ENCODE measurements at regions not wholly inside any gene's neighbourhood (a gene's known extent, or its start where the extent isn't known, plus 50 kb on each side); places are given as distances from the start of the nearest gene placed in this dataset.
A peak's percentile ranks its signal among the peaks of the same experiment; 100 is the strongest.

- no peak for FAIRE-seq
- DNase-seq (ENCODE audit: low spot score), result no peak
These were observed 178.3 kb upstream of the ZIC3 start for GRCh38 chrX:137387646-137388045.

GRCh38 chrX:137366018-137366633 is 199.8 kb upstream of the ZIC3 start:
- DNase-seq (ENCODE audit: low spot score), result no peak
- no peak for FAIRE-seq

- no peak for FAIRE-seq
- DNase-seq (ENCODE audit: low spot score), result no peak
These were observed 202.4 kb upstream of the ZIC3 start for GRCh38 chrX:137363559-137363958.

DNA sequence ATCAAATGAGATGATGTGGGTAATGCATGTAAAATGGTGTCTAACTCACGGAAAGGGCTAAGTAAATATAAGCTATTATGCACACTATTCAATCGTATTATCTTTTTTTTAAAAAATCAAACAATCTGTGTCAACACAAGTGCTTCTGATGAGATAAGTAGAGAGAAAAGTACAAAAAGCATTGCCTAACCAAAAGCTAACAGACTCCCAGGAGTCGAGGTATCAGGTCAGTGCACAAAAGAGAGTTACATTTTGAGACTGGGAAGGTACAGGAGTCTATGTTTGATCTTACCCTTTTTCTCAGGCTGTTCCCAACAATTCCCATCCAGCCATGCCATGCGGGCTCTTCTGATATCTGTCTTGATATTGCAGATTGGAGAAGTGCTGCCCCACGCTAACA is 203.3 kb upstream of the ZIC3 start:
- FAIRE-seq, result no peak
- no peak for DNase-seq (ENCODE audit: low spot score)

DNA sequence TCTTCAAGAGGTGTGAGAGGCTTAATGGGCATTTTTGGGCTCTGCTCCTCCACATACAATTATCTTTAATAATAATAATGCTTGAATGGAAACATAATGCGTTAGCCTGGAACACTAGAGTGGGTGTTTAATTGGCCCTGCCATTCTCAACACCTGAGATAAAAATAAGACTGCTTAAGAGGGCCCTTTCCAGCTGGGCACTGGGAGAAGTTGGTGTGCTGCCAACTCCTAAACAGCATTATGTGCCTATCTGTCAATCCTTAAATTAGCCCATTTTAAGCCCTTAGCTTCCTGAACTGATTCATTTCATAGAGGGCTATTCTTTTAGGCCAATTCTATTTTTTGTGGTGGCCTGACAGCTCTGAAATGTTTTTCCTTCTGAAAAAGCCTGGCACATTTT is 211.1 kb upstream of the ZIC3 start:
- no peak for DNase-seq (ENCODE audit: low spot score)

DNA sequence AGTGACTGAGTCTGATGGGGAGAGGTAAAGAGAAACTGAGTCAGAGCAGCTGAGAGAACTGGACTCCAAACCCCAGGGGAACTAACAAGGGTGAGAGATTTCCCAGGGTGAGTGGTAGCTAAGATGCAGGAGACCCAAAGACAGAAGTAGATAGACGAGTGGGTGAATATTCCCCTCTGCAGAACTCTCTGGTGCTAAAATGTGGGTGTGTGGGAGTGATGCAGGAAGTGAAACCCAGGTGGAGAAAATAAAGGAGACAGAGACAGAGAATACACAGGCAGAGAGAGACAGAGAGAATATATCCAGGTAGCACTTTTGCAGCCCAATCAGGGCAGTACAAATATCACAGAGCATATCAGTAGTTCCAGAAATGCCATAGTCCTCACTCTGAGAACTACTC is 212.5 kb upstream of the ZIC3 start:
- FAIRE-seq (no peak), DNase-seq (ENCODE audit: low spot score) (no peak)

More for the DNA sequence above, 211.1 kb upstream of the ZIC3 start:
- FAIRE-seq, result no peak

- DNase-seq (ENCODE audit: low spot score), result no peak
- no peak for FAIRE-seq
These were observed 213.7 kb upstream of the ZIC3 start for GRCh38 chrX:137352101-137352660.

- no peak for DNase-seq (ENCODE audit: low spot score)
- no peak for FAIRE-seq
These were observed 223.0 kb upstream of the ZIC3 start for GRCh38 chrX:137342969-137343368.

DNA sequence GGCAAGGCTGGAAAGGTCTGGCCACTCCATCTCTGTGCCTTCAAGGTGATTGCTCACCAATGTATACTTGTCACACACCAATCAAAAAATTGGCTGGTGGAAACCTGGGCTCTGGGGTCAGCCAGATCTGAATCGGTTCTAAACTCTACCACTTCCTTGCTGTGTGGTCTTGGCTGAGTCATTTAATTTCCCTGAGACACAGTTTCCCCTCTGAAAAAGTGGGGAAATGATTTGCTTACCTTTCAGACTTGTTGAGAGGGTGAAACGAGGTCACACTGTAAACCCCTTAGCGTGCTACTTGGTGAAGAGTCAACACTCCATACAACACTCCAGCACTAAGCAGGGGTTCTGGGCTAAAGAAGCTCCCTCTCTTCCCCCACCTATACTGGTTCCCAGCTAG is 252.3 kb upstream of the ZIC3 start:
- FAIRE-seq (no peak), DNase-seq (ENCODE audit: low spot score) (no peak)

DNA sequence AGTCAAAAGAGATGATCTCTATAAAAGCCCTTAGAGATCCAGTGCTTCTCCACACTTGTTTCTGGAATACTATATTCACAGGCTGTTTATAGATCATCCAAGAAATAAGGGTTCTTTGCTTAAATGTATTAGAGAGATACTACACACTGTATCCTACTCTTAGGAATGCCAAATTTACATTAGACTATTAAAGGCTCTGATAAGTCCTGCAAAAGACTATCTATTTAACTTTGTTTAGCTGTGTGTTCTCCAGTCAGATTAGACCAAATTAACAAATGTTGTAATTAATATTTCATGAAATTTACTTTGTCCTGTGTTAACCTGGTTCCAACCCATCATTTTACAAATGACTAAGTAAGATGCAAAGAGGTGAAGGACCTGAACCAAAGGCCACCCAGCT is 260.5 kb upstream of the ZIC3 start:
- DNase-seq (ENCODE audit: low spot score) (no peak), FAIRE-seq (no peak)

DNA sequence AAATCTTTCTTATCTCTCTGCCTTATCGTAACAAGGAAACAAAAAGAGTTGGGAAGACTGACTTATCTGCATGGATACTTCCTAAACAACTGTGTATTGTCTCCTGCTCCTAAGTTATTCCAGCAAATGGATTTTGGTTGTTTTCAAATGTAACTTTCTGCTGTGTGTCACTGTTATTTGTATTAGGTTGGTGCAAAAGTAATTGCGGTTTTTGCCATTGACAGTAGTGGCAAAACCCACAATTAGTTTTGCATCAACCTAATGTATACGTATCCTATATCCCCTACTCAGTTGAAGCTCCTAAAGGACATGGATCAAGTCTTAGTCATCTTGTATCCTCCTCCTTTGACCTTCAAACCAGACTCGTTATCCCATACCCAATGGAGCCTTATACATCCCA is 263.4 kb upstream of the GPR101 start:
- FAIRE-seq, result no peak

GRCh38 chrX:137290011-137290410 is 256.2 kb upstream of the GPR101 start:
- FAIRE-seq (no peak), DNase-seq (ENCODE audit: low spot score) (no peak)

More for the DNA sequence above, 263.4 kb upstream of the GPR101 start:
- no peak for DNase-seq (ENCODE audit: low spot score)

- no peak for FAIRE-seq
These were observed 253.4 kb upstream of the GPR101 start for GRCh38 chrX:137287191-137287590.

GRCh38 chrX:137286423-137286822 is 252.6 kb upstream of the GPR101 start:
- DNase-seq (ENCODE audit: low spot score) (no peak), FAIRE-seq (no peak)

More at GRCh38 chrX:137287191-137287590, 253.4 kb upstream of the GPR101 start:
- DNase-seq (ENCODE audit: low spot score), result no peak

- FAIRE-seq (no peak), DNase-seq (ENCODE audit: low spot score) (no peak)
These were observed 245.0 kb upstream of the GPR101 start for GRCh38 chrX:137278825-137279224.

DNA sequence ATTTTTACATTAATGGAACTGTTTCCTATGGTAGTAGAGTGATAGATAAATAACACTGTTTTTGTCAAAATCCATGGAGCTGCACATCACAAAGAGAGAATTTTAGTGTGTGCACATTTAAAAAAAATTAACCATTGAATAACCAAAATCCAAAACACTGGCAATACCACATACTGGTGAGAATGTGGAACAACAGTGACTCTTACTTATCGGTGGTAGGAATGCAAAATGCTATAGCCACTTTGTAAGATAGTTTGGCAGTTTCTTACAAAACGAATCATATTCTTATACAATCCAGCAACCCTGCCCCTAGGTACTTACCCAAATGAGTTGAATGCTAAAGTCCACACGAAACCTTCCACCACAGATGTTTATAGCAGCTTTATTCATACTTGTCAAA is 229.6 kb upstream of the GPR101 start:
- no peak for FAIRE-seq
- DNase-seq (ENCODE audit: low spot score), result no peak

GRCh38 chrX:137245183-137245582 is 211.4 kb upstream of the GPR101 start:
- FAIRE-seq, result no peak
- DNase-seq (ENCODE audit: low spot score), result no peak

DNA sequence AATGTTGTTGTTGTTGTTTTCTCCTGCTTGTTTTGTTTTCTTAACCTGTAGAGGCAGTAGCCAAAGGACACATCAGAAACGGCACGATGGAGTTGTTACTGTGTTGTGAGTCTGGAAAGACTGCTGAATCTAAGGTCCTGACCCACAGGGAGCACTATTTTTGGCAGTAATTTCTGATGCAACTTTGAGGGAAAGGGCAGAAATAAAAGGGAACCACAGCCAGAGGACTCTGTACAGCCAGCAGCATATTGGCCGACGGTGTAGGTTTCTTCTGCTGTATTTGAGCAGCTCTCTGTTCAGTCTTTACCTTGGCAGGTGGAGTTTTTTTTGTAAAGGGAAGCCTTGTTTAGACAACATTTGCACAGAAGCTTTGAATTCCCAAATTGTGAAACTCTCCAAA is 203.0 kb upstream of the GPR101 start:
- FAIRE-seq, result no peak
- no peak for DNase-seq (ENCODE audit: low spot score)

DNA sequence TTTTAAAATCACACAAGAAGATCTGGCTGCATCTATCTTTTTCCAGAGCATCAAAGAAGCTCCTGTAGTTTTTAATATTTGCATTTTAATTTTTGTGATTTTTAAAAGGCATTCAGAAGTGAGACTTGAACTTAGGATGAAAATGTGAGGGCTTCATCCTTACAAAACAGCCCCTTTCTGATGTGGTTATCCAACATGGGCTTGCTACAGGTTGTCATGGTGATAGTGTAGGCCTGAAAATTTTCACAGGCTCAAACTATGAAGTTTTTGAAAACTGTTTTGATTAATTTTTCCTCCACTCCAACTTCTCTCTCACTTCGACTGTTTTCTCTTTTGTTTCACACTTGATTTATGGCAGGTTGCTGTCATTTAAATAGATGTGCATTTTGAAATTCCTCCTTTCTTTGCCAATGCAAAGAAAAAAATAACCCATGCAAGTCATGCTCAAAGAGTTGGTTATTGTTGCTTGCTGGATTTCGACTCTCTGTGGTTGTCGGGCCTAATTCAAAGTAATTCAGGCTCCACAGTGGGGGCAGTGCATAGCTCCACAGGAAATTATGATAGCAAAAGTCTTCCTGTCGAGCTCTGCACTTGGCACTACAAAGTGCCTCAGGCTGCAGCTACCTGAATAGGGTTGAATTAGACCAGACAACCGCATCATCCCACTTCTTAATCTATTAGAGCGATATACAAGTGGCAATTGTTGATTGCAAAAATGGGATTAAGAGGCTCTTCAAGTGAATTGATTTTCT is 201.0 kb upstream of the GPR101 start:
- DNase-seq (ENCODE audit: low spot score) (peak; percentile 0), FAIRE-seq (no peak)

DNA sequence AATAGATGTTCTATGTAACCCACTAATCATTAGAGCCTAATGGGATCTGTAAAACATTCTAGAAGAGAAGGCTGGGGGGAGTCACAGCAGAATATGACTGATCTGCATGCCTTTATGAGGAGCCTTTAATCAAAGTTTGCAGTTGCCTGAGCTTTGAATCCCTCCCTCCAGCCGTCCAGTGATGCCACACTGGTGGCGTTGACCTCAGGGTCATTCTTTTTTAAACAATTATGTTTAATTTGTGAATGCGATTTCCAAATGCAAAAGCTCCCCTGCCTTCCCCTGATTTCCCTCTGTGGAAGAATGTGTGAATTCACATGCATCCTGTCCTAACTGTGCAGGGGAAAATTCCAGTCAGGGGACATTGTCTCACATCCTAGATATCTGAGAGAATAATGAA is 199.7 kb upstream of the GPR101 start:
- no peak for DNase-seq (ENCODE audit: low spot score)
- no peak for FAIRE-seq

GRCh38 chrX:137227151-137227550 is 193.4 kb upstream of the GPR101 start:
- no peak for DNase-seq (ENCODE audit: low spot score)
- no peak for FAIRE-seq

DNA sequence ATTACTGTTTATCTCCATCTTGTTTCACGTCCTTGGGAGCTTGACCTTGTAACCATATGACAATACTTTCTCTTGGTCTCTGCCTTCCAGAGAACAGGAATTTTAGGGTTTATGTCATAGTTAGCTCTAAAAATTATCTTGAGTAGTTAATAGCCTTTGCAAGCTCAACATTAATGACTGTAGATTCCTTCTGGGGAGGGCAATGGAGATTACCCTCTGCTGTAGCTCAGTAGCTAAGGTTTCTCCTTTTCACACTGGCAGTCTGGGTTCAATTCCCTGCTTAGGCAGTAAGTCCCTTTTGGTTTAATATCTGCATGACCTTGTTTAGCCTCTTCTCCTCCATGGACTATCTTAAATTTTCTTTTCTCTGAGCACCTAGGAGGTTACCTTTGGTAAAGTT is 181.7 kb upstream of the GPR101 start:
- DNase-seq (ENCODE audit: low spot score) (no peak), FAIRE-seq (no peak)

- FAIRE-seq (no peak), DNase-seq (ENCODE audit: low spot score) (no peak)
These were observed 178.4 kb upstream of the GPR101 start for GRCh38 chrX:137212078-137212632.

All from urothelium cell line (cell line).